ENCODE measurements at regions not wholly inside any gene's neighbourhood (a gene's known extent, or its start where the extent isn't known, plus 50 kb on each side); places are given as distances from the start of the nearest gene placed in this dataset.

GRCh38 chr6:43922426-43923375, 152.7 kb downstream of the VEGFA start:
- no peak overlapping the region for H3K27ac ChIP-seq (ENCODE audit: low read depth in 1 of 2, low read length in 2 of 2)
- H3K9ac ChIP-seq (ENCODE audit: insufficient read depth, low read length, poor library complexity, severe bottlenecking), result no peak overlapping the region
- H3K4me1 Mint-ChIP-seq, result peaks cover 28% of the 10 kb centered on the region
- no peak overlapping the region for H3K4me2 ChIP-seq (replicated peaks; ENCODE audit: extremely low read depth, low read length, poor library complexity, severe bottlenecking)
- peaks cover 0 to 3% (median 0%) of the 10 kb centered on the region in 7 donors for H3K9me3 Mint-ChIP-seq
- H3K79me2 ChIP-seq (ENCODE audit: insufficient read depth, low read length), result no peaks in the 10 kb centered on the region
- H2AFZ ChIP-seq (ENCODE audit: insufficient read depth, low read depth, low read length, poor library complexity, severe bottlenecking), result no peak overlapping the region
- no peaks in the 10 kb centered on the region for H3K9me3 ChIP-seq (replicated peaks in 1 of 2; ENCODE audit: control insufficient read depth in 1 of 2, insufficient read depth in 1 of 2, low read length in 2 of 2)
- no peaks in the 10 kb centered on the region for H4K20me1 ChIP-seq (ENCODE audit: insufficient read depth, low read length)
- H3K36me3 Mint-ChIP-seq, result no peaks in the 10 kb centered on the region
- WGBS (ENCODE audit: insufficient coverage), result 94% methylated on average over 12 of the region's 17 CpGs
- H3K27me3 Mint-ChIP-seq (ENCODE audit: low read depth in 3 of 3), result peaks cover 6 to 17% (median 13%) of the 10 kb centered on the region in 3 donors
- H3K27me3 ChIP-seq (ENCODE audit: control insufficient read depth in 2 of 2, insufficient read depth in 2 of 2, low read length in 2 of 2), result no peaks in the 10 kb centered on the region
- no peak for DNase-seq
- no peak for TF ChIP-seq CTCF (IDR thresholded peaks at IDR 0.05)
- H3K27ac Mint-ChIP-seq, result no peak overlapping the region
- no peaks in the 10 kb centered on the region for H3K36me3 ChIP-seq (replicated peaks in 1 of 2; ENCODE audit: control insufficient read depth in 1 of 2, insufficient read depth in 2 of 2, low read length in 2 of 2)
- intact Hi-C loops (cut with micrococcal nuclease), result no loop called here
- no peak overlapping the region for H3K4me3 ChIP-seq (replicated peaks in 1 of 3; ENCODE audit: low read depth in 2 of 3, low read length in 3 of 3)
- no peak overlapping the region for H3K4me3 Mint-ChIP-seq
- peaks cover 14 to 28% of the 10 kb centered on the region in 2 donors for H3K4me1 ChIP-seq (ENCODE audit: control insufficient read depth in 1 of 2, insufficient read depth in 2 of 2, low read length in 2 of 2)

GRCh38 chr6:43921548-43922425, 151.8 kb downstream of the VEGFA start:
- no peak overlapping the region for H3K4me3 Mint-ChIP-seq
- H3K27ac ChIP-seq (ENCODE audit: low read depth in 1 of 2, low read length in 2 of 2), result no peak overlapping the region
- H3K27ac Mint-ChIP-seq, result no peak overlapping the region
- peaks cover 0 to 3% (median 0%) of the 10 kb centered on the region in 7 donors for H3K9me3 Mint-ChIP-seq
- no peaks in the 10 kb centered on the region for H3K36me3 ChIP-seq (replicated peaks in 1 of 2; ENCODE audit: control insufficient read depth in 1 of 2, insufficient read depth in 2 of 2, low read length in 2 of 2)
- no peak overlapping the region for H3K4me3 ChIP-seq (replicated peaks in 1 of 3; ENCODE audit: low read depth in 2 of 3, low read length in 3 of 3)
- DNase-seq, result no peak
- no peaks in the 10 kb centered on the region for H4K20me1 ChIP-seq (ENCODE audit: insufficient read depth, low read length)
- peaks cover 5 to 17% (median 13%) of the 10 kb centered on the region in 3 donors for H3K27me3 Mint-ChIP-seq (ENCODE audit: low read depth in 3 of 3)
- no peak overlapping the region for H3K4me2 ChIP-seq (replicated peaks; ENCODE audit: extremely low read depth, low read length, poor library complexity, severe bottlenecking)
- peaks cover 31% of the 10 kb centered on the region for H3K4me1 Mint-ChIP-seq
- no peaks in the 10 kb centered on the region for H3K36me3 Mint-ChIP-seq
- no peaks in the 10 kb centered on the region for H3K79me2 ChIP-seq (ENCODE audit: insufficient read depth, low read length)
- H3K9me3 ChIP-seq (replicated peaks in 1 of 2; ENCODE audit: control insufficient read depth in 1 of 2, insufficient read depth in 1 of 2, low read length in 2 of 2), result no peaks in the 10 kb centered on the region
- intact Hi-C loops (cut with micrococcal nuclease), result no loop called here
- H3K4me1 ChIP-seq (ENCODE audit: control insufficient read depth in 1 of 2, insufficient read depth in 2 of 2, low read length in 2 of 2), result peaks cover 21 to 28% of the 10 kb centered on the region in 2 donors
- no peak for TF ChIP-seq CTCF (IDR thresholded peaks at IDR 0.05)
- H3K9ac ChIP-seq (ENCODE audit: insufficient read depth, low read length, poor library complexity, severe bottlenecking), result no peak overlapping the region
- H3K27me3 ChIP-seq (ENCODE audit: control insufficient read depth in 2 of 2, insufficient read depth in 2 of 2, low read length in 2 of 2), result no peaks in the 10 kb centered on the region
- WGBS (ENCODE audit: insufficient coverage), result 98% methylated on average over 17 of the region's 20 CpGs
- no peak overlapping the region for H2AFZ ChIP-seq (ENCODE audit: insufficient read depth, low read depth, low read length, poor library complexity, severe bottlenecking)

Data from CD14-positive monocyte (primary cell).